H1 (cell line): ENCODE measurements at regions not wholly inside any gene's neighbourhood (a gene's known extent, or its start where the extent isn't known, plus 50 kb on each side); places are given as distances from the start of the nearest gene placed in this dataset.

ENCODE experiments used
- CTCF ChIA-PET: fragments of 300-600 bp; sonication (Branson Sonifier 250); formaldehyde crosslinking; loops from one replicate; lab custom pipeline; 2021; ENCODE audit not compliant: partially characterized antibody; lab: Charles Lee
- POLR2A ChIA-PET: fragments of 300-600 bp; sonication (Branson Sonifier 250); formaldehyde crosslinking; loops from one replicate; lab custom pipeline; 2021; ENCODE audit warnings: inconsistent platforms; ENCODE audit not compliant: partially characterized antibody; lab: Charles Lee
- DNase-seq, 2 experiments: peaks; one replicate each; pipeline versions ENCODE4 v3.0.0 to v3.0.0-alpha.2; 2010 to 2022; ENCODE audit warnings: low spot score in 2 of 2, low read depth in 1 of 2, mixed read lengths in 1 of 2
- FAIRE-seq: peaks from 2 replicates; lab custom pipeline; 2011; peaks lifted over from hg19 to GRCh38; lab: Jason Lieb, UNC
- H2AFZ ChIP-seq: 2 replicates; pipeline ENCODE4 v1.8.1; 2012; ENCODE audit warnings: low read length, inconsistent platforms
- H2AK5ac ChIP-seq: 2 replicates; pipeline ENCODE4 v1.6.1; 2013; ENCODE audit warnings: low read depth, low read length
- H2BK120ac ChIP-seq: replicated peaks from 2 replicates; pipeline ENCODE3; 2013; ENCODE audit warnings: low read depth, low read length, inconsistent platforms
- H2BK12ac ChIP-seq: 2 replicates; pipeline ENCODE4 v1.6.1; 2013; ENCODE audit warnings: low read depth, low read length
- H2BK15ac ChIP-seq: 2 replicates; pipeline ENCODE4 v1.6.1; 2013; ENCODE audit warnings: low read length
- H2BK20ac ChIP-seq: 2 replicates; pipeline ENCODE4 v1.6.1; 2013; ENCODE audit warnings: low read length
- H2BK5ac ChIP-seq: 2 replicates; pipeline ENCODE4 v1.6.1; 2013; ENCODE audit warnings: low read depth, low read length
- H3K14ac ChIP-seq: 2 replicates; pipeline ENCODE4 v1.6.1; 2013; ENCODE audit warnings: inconsistent platforms; ENCODE audit not compliant: insufficient read length
- H3K18ac ChIP-seq: 2 replicates; pipeline ENCODE4 v1.6.1; 2013; ENCODE audit warnings: low read length; ENCODE audit errors: extremely low read depth
- H3K23ac ChIP-seq: 2 replicates; pipeline ENCODE4 v1.6.1; 2013; ENCODE audit warnings: inconsistent platforms; ENCODE audit not compliant: insufficient read length
- H3K23me2 ChIP-seq: 2 replicates; pipeline ENCODE4 v1.6.1; 2013; ENCODE audit warnings: low read depth, low read length
- H3K27ac ChIP-seq: 2 replicates; pipeline ENCODE4 v1.6.1; 2011; ENCODE audit warnings: low read depth, low read length, inconsistent platforms
- H3K27me3 ChIP-seq, 4 experiments: replicated peaks in 1 of 4; 1 replicate in 1 of 4; 2 replicates in 3 of 4; pipeline versions ENCODE4 v1.6.1 to v1.8.1; 2011 to 2013; ENCODE audit warnings: low read length in 3 of 4, mild to moderate bottlenecking in 3 of 4, inconsistent platforms in 2 of 4, mixed read lengths in 2 of 4, moderate library complexity in 1 of 4; ENCODE audit not compliant: control insufficient read depth in 3 of 4, insufficient read depth in 3 of 4; ENCODE audit errors: extremely low read depth in 1 of 4
- H3K36me3 ChIP-seq, 4 experiments: 2 replicates each; pipeline versions ENCODE4 v1.6.1 to v1.8.1; 2011 to 2013; ENCODE audit warnings: mild to moderate bottlenecking in 4 of 4, low read length in 3 of 4, moderate library complexity in 2 of 4, control low read depth in 1 of 4, inconsistent platforms in 1 of 4; ENCODE audit not compliant: insufficient read depth in 4 of 4, control insufficient read depth in 2 of 4
- H3K4ac ChIP-seq: replicated peaks from 2 replicates; pipeline ENCODE3; 2013; ENCODE audit warnings: low read length, low read depth, mixed read lengths, inconsistent platforms; ENCODE audit not compliant: insufficient read length
- H3K4me1 ChIP-seq, 4 experiments: replicated peaks in 1 of 4; 1 replicate in 1 of 4; 2 replicates in 3 of 4; pipeline versions ENCODE4 v1.6.1 to v1.8.1; 2011 to 2013; ENCODE audit warnings: low read length in 3 of 4, inconsistent platforms in 2 of 4, mixed read lengths in 1 of 4; ENCODE audit not compliant: insufficient read depth in 4 of 4, control insufficient read depth in 3 of 4
- H3K4me2 ChIP-seq, 2 experiments: 2 replicates each; pipeline versions ENCODE4 v1.6.1 to v1.8.1; 2011 to 2013; ENCODE audit warnings: low read depth in 2 of 2, low read length in 2 of 2, control low read depth in 1 of 2, inconsistent platforms in 1 of 2, mild to moderate bottlenecking in 1 of 2; ENCODE audit not compliant: insufficient read depth in 1 of 2
- H3K4me3 ChIP-seq, 4 experiments: fragments of 200-600, 300-600 bp in 1 of 4; sonication (generic), shearing (Covaris generic), sonication (Bioruptor Twin) in 1 of 4; 2 replicates each; pipeline versions ENCODE4 v1.5.1 to v1.8.1; 2011 to 2016; ENCODE audit warnings: low read length in 4 of 4, low read depth in 3 of 4, control low read depth in 2 of 4, inconsistent platforms in 2 of 4, mild to moderate bottlenecking in 2 of 4, mixed read lengths in 1 of 4, moderate library complexity in 1 of 4; ENCODE audit not compliant: insufficient read depth in 2 of 4; ENCODE audit errors: extremely low read depth in 1 of 4
- H3K56ac ChIP-seq: replicated peaks from 2 replicates; pipeline ENCODE3; 2013; ENCODE audit warnings: low read depth, mild to moderate bottlenecking, mixed read lengths, low read length, inconsistent platforms; ENCODE audit not compliant: insufficient read length
- H3K79me1 ChIP-seq: 2 replicates; pipeline ENCODE4 v1.6.1; 2013; ENCODE audit warnings: low read depth, low read length, control low read depth
- H3K79me2 ChIP-seq, 2 experiments: 2 replicates each; pipeline versions ENCODE4 v1.6.1 to v1.8.1; 2012 to 2013; ENCODE audit warnings: low read length in 2 of 2, mild to moderate bottlenecking in 2 of 2, inconsistent platforms in 1 of 2; ENCODE audit not compliant: insufficient read depth in 2 of 2, control insufficient read depth in 1 of 2
- H3K9ac ChIP-seq, 4 experiments: replicated peaks in 1 of 4; 1 replicate in 1 of 4; 2 replicates in 3 of 4; pipeline versions ENCODE4 v1.6.1 to v1.8.1; 2011 to 2013; ENCODE audit warnings: low read depth in 3 of 4, low read length in 3 of 4, control low read depth in 2 of 4, mild to moderate bottlenecking in 2 of 4, moderate library complexity in 2 of 4, inconsistent platforms in 1 of 4; ENCODE audit errors: extremely low read depth in 1 of 4
- H3K9me3 ChIP-seq, 2 experiments: 2 replicates each; pipeline versions ENCODE4 v1.6.1 to v1.8.1; 2012 to 2013; ENCODE audit warnings: mild to moderate bottlenecking in 2 of 2, moderate library complexity in 2 of 2, control low read depth in 1 of 2, inconsistent platforms in 1 of 2, low read depth in 1 of 2, low read length in 1 of 2, mixed read lengths in 1 of 2; ENCODE audit not compliant: insufficient read depth in 2 of 2
- H4K20me1 ChIP-seq, 2 experiments: replicated peaks in 1 of 2; 2 replicates each; pipeline versions ENCODE3 to v1.8.1; 2011 to 2013; ENCODE audit warnings: inconsistent platforms in 2 of 2, low read length in 2 of 2, mild to moderate bottlenecking in 1 of 2; ENCODE audit not compliant: insufficient read depth in 2 of 2, control insufficient read depth in 1 of 2
- H4K5ac ChIP-seq: 2 replicates; pipeline ENCODE4 v1.6.1; 2013; ENCODE audit warnings: low read length, low read depth, mixed read lengths, inconsistent platforms; ENCODE audit not compliant: insufficient read length
- H4K8ac ChIP-seq: 2 replicates; pipeline ENCODE4 v1.8.0; 2013; ENCODE audit warnings: mild to moderate bottlenecking, moderate library complexity, low read length, inconsistent platforms; ENCODE audit not compliant: insufficient read depth; ENCODE audit errors: extremely low read depth
- H4K91ac ChIP-seq: replicated peaks from 2 replicates; pipeline ENCODE3; 2013; ENCODE audit warnings: low read length, mixed read lengths, inconsistent platforms; ENCODE audit not compliant: insufficient read length
- HDAC6 ChIP-seq: IDR thresholded peaks from one replicate; pipeline ENCODE4 v1.7.1; 2012; ENCODE audit warnings: low read depth, mild to moderate bottlenecking, inconsistent platforms, low read length, moderate library complexity
- RAD21 ChIP-seq, 2 experiments: IDR thresholded peaks in 1 of 2; conservative IDR thresholded peaks in 1 of 2; 2 replicates each; pipeline ENCODE4 v1.6.1; 2011; ENCODE audit warnings: low read depth in 2 of 2, low read length in 2 of 2, improper control_type of control experiment in 1 of 2, inconsistent platforms in 1 of 2, mild to moderate bottlenecking in 1 of 2, moderate library complexity in 1 of 2
- SP1 ChIP-seq: IDR thresholded peaks from 2 replicates; pipeline ENCODE4 v1.6.1; 2011; ENCODE audit warnings: low read depth, low read length
- WGBS, 2 experiments: shearing (Covaris generic) in 1 of 2; methylation state at CpG; one replicate each; pipeline versions ENCODE4 v1.1.6 to v1.1.7; 2013 to 2015; ENCODE audit warnings: low lambda C conversion rate in 2 of 2, mixed read lengths in 2 of 2, inconsistent platforms in 1 of 2, low coverage in 1 of 2, missing lambda C conversion rate in 1 of 2; ENCODE audit not compliant: insufficient replicate concordance in 2 of 2, insufficient coverage in 1 of 2, insufficient read length in 1 of 2; ENCODE audit errors: extremely low coverage in 1 of 2, missing lambda C conversion rate in 1 of 2; 5-methylcytosine and 5-hydroxymethylcytosine counted together

DNA sequence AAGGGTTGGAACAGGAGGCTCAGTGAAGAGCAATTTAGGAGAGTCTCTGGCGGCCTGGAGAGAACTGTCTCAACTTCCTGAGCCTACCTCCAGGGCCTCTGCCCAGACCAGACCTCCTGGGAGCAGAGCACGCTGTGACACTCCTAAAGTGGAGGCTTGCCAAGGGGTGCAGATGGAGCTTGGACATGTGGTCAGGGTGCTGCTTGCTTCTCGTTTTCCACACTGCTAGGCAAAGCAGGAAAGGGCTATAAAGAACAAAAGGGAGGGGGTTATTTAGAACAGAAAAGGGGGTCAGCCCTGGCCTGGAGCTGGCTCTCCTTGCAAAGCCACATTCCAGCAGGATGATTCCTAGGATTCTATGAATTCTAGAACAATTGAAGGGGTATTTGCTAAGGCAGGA lies 145.7 kb upstream of the GGTLC1 start:
- peak overlapping the region; percentile 34; the same call in 1 of the 2 replicates for H2AFZ ChIP-seq
- H3K4me2 ChIP-seq = no peak overlapping the region

More for the DNA sequence above, 145.7 kb upstream of the GGTLC1 start:
- Histone ChIP-seq H3K14ac (no peak overlapping the region), H3K79me1 (no peaks in the 10 kb centered on the region), H3K4ac (no peak overlapping the region), H3K4me3 (no peak overlapping the region), H3K27me3 (no peaks in the 10 kb centered on the region), H3K27ac (no peak overlapping the region), H3K36me3 (no peaks in the 10 kb centered on the region), H4K91ac (no peak overlapping the region), H2BK120ac (no peak overlapping the region), H2AK5ac (no peak overlapping the region), H4K20me1 (no peaks in the 10 kb centered on the region), H3K9ac (no peak overlapping the region), H2BK12ac (no peak overlapping the region), H2BK15ac (0 out of 2 replicates have a peak overlapping the region, but pooled peaks have one; percentile 32), H4K5ac (no peak overlapping the region), H2BK20ac (no peak overlapping the region), H3K79me2 (no peaks in the 10 kb centered on the region), H2BK5ac (no peak overlapping the region), H3K23ac (no peak overlapping the region), H3K23me2 (no peaks in the 10 kb centered on the region), H3K18ac (no peak overlapping the region), H3K4me1 (peaks cover 0 to 2% (median 0%) of the 10 kb centered on the region in 4 experiments; a peak in 2 of 7 replicates), H3K9me3 (no peaks in the 10 kb centered on the region), H3K56ac (no peak overlapping the region), H4K8ac (no peak overlapping the region)
- no peak for TF ChIP-seq HDAC6
- no peak for TF ChIP-seq SP1
- no peak for TF ChIP-seq RAD21 (IDR thresholded peaks at IDR 0.05 in 1 of 2, conservative IDR thresholded peaks at IDR 0.05 in 1 of 2; ENCODE audit: low read depth in 2 of 2, low read length in 2 of 2)
- WGBS, 2 experiments = 81% methylated on average over 3 of the region's 3 CpGs; no CpG with 5 or more reads in 1 of the 2 experiments
- FAIRE-seq (no peak), DNase-seq (no peak)
- ChIA-PET CTCF (interaction anchor here (0.6 to 3.9 kb wide), 3 partner anchors 16 to 1338 kb away, joined by 3 to 13 read pairs (median 3); no protein-coding TSS in a partner anchor), POLR2A (interaction anchor here (1.3 kb wide), 1 partner anchor 13 kb away, joined by 3 read pairs; no protein-coding TSS in a partner anchor)
